ENCODE measurements at regions not wholly inside any gene's neighbourhood (a gene's known extent, or its start where the extent isn't known, plus 50 kb on each side); places are given as distances from the start of the nearest gene placed in this dataset.

DNA sequence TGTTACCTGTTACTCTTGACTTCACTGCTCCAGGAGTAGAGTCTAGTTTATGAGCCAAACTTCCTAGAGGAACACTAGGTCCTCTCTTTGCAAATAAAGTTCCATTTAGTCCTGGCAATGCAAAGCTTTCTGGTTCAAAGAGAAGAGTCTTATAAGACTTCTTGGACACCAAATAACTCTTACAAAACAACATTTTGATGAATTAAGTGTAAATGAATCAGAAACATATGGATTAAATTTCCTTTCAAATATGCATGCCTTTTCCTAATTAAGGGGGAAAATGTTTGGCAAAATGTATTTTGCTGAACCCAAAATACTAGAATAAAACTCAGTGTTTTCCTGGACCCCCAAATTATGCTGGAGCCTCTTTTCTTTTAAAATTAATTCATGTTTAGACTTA lies 388.0 kb downstream of the FGF10 start:
- TF ChIP-seq TAF1 (IDR thresholded peaks at IDR 0.05; ENCODE audit: low read depth) (no peak), POLR2AphosphoS5 (IDR thresholded peaks at IDR 0.05) (no peak), RAD21 (conservative IDR thresholded peaks at IDR 0.05) (no peak), SMC3 (conservative IDR thresholded peaks at IDR 0.05; ENCODE audit: poor library complexity) (no peak)
- TF ChIP-seq, protein P1, sequence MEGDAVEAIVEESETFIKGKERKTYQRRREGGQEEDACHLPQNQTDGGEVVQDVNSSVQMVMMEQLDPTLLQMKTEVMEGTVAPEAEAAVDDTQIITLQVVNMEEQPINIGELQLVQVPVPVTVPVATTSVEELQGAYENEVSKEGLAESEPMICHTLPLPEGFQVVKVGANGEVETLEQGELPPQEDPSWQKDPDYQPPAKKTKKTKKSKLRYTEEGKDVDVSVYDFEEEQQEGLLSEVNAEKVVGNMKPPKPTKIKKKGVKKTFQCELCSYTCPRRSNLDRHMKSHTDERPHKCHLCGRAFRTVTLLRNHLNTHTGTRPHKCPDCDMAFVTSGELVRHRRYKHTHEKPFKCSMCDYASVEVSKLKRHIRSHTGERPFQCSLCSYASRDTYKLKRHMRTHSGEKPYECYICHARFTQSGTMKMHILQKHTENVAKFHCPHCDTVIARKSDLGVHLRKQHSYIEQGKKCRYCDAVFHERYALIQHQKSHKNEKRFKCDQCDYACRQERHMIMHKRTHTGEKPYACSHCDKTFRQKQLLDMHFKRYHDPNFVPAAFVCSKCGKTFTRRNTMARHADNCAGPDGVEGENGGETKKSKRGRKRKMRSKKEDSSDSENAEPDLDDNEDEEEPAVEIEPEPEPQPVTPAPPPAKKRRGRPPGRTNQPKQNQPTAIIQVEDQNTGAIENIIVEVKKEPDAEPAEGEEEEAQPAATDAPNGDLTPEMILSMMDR (IDR thresholded peaks at IDR 0.05; ENCODE audit: poor library complexity, severe bottlenecking): no peak

All from neural cell (in vitro differentiated cells).